ENCODE measurements at regions not wholly inside any gene's neighbourhood (a gene's known extent, or its start where the extent isn't known, plus 50 kb on each side); places are given as distances from the start of the nearest gene placed in this dataset.
A peak's percentile ranks its signal among the peaks of the same experiment; 100 is the strongest.

GRCh38 chr4:14280567-14280966, 653.0 kb upstream of the BOD1L1 start:
- TF ChIP-seq, protein P1, sequence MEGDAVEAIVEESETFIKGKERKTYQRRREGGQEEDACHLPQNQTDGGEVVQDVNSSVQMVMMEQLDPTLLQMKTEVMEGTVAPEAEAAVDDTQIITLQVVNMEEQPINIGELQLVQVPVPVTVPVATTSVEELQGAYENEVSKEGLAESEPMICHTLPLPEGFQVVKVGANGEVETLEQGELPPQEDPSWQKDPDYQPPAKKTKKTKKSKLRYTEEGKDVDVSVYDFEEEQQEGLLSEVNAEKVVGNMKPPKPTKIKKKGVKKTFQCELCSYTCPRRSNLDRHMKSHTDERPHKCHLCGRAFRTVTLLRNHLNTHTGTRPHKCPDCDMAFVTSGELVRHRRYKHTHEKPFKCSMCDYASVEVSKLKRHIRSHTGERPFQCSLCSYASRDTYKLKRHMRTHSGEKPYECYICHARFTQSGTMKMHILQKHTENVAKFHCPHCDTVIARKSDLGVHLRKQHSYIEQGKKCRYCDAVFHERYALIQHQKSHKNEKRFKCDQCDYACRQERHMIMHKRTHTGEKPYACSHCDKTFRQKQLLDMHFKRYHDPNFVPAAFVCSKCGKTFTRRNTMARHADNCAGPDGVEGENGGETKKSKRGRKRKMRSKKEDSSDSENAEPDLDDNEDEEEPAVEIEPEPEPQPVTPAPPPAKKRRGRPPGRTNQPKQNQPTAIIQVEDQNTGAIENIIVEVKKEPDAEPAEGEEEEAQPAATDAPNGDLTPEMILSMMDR (IDR thresholded peaks at IDR 0.05; ENCODE audit: low read depth, low read length): no peak

DNA sequence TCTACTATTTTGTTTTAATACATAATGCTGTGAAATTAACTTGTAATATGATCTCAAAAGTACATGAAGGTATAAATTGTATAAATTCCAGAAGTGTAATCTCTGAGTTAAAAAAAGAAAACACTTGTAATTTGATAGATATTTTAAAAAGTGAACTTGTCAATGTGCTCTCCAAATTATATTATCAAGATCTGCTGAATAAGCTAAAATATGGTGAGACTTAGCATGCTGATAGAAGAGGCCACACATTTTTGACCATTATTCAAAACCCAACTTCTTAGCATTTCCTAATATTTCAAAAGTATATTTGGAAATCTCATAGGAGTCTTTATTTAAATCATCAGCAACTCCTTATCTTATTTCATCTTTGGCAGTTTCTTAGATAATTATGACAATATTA, 657.1 kb upstream of the BOD1L1 start:
- TF ChIP-seq, protein P1 (IDR thresholded peaks at IDR 0.05; ENCODE audit: low read depth, low read length): no peak
- no peak for DNase-seq (ENCODE audit: low read depth in 2 of 2)
- no peak overlapping the region for H3K4me3 ChIP-seq (replicated peaks in 1 of 2; ENCODE audit: low read depth in 2 of 2, low read length in 2 of 2)

More at GRCh38 chr4:14280567-14280966, 653.0 kb upstream of the BOD1L1 start:
- no peak overlapping the region for H3K4me3 ChIP-seq (replicated peaks in 1 of 2; ENCODE audit: low read depth in 2 of 2, low read length in 2 of 2)
- DNase-seq (ENCODE audit: low read depth in 2 of 2): no peak

DNA sequence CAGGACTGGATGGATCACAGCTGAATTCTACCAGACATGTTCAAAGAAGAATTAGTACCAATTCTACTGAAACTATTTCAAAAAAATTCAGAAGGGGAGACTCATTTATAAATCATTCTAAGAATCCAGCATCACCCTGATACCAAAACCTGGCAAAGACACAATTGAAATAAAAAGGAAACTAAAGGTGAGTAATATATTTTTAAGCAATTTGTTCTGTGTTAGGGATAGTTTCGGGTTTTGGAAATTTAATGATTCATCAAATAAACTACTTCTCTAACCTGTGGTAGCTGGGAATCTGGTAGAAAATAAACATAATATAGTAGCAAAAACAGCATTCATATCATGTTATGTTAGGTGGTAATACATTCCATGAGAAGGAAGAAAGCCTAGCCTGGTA, 662.2 kb upstream of the BOD1L1 start:
- peak in 1 of 2 donors; percentile 75 for DNase-seq (ENCODE audit: low read depth in 2 of 2)
- H3K4me3 ChIP-seq (replicated peaks in 1 of 2; ENCODE audit: low read depth in 2 of 2, low read length in 2 of 2): peak overlapping the region in 1 of 2 donors; percentile 3
- TF ChIP-seq, protein P1 (IDR thresholded peaks at IDR 0.05; ENCODE audit: low read depth, low read length): no peak

DNA sequence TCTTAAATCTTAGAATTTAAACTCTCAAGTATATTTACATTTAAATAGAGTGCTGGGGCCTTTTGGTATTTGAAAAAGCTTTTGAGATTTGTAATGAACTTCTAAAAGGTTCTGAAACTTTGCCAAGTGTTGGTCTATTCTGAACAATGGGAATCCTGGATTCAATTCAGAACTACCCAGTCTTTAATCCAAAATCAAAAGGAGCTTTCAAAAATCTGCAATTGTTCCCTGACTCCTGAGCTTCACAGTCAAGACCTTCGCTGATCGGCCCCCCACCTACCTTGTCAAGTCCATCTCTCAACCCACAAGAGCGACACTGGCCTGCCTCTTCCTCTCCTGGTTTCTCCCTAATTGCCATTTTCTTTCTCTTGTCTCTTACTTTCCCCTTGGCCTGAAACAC, 666.1 kb upstream of the BOD1L1 start:
- no peak overlapping the region for H3K4me3 ChIP-seq (replicated peaks in 1 of 2; ENCODE audit: low read depth in 2 of 2, low read length in 2 of 2)
- DNase-seq (ENCODE audit: low read depth in 2 of 2): peak; percentile 5 to 8

GRCh38 chr4:14294611-14295010, 667.1 kb upstream of the BOD1L1 start:
- TF ChIP-seq, protein P1 (IDR thresholded peaks at IDR 0.05; ENCODE audit: low read depth, low read length): no peak
- DNase-seq (ENCODE audit: low read depth in 2 of 2): peak; percentile 10 to 36

More for the DNA sequence above, 666.1 kb upstream of the BOD1L1 start:
- TF ChIP-seq, protein P1 (IDR thresholded peaks at IDR 0.05; ENCODE audit: low read depth, low read length): no peak

GRCh38 chr4:14299166-14299565, 671.6 kb upstream of the BOD1L1 start:
- no peak overlapping the region for H3K4me3 ChIP-seq (replicated peaks in 1 of 2; ENCODE audit: low read depth in 2 of 2, low read length in 2 of 2)
- TF ChIP-seq, protein P1 (IDR thresholded peaks at IDR 0.05; ENCODE audit: low read depth, low read length): no peak
- DNase-seq (ENCODE audit: low read depth in 2 of 2): no peak

More at GRCh38 chr4:14294611-14295010, 667.1 kb upstream of the BOD1L1 start:
- H3K4me3 ChIP-seq (replicated peaks in 1 of 2; ENCODE audit: low read depth in 2 of 2, low read length in 2 of 2): no peak overlapping the region

DNA sequence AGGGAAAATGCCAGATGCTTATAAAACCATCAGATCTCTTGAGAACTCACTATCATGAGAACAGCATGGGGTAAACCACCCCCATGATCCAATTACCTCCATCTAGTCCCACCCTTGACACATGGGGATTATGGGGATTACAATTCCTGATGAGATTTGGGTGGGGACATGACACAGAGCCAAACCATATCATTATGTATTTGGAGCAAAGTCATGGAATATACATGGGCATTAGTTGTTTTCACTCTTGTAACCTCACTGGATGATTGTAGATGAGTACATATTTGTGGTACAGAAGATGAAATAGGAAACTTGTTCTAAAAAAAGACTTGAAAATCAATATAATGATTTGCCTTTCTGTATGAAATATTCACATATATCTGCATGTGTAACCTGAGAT, 674.5 kb upstream of the BOD1L1 start:
- no peak overlapping the region for H3K4me3 ChIP-seq (replicated peaks in 1 of 2; ENCODE audit: low read depth in 2 of 2, low read length in 2 of 2)
- no peak for DNase-seq (ENCODE audit: low read depth in 2 of 2)
- TF ChIP-seq, protein P1 (IDR thresholded peaks at IDR 0.05; ENCODE audit: low read depth, low read length): no peak

Data from cardiac fibroblast (primary cell).